ENCODE measurements at regions not wholly inside any gene's neighbourhood (a gene's known extent, or its start where the extent isn't known, plus 50 kb on each side); places are given as distances from the start of the nearest gene placed in this dataset.

DNA sequence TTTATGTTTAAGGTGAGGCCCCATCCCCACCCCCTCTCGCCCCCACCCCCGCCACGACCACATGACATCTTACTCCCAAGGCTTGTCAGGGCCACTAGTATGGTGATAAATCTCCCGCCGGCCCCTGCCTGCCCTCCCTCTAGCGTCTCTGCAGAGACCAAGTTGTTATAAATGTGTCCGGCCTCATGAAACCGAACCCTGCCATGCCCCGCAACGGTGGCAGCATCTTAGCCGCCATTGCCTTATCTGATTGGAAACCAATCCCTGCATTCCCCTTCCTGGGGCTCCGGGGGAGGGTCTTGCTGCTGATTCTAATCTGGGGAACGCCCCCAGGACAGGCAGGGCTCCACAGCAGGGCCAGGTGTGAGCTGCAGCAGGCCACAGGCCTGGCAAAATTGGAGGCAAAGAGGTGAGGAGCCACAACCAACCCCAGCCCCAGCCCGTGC, 352.4 kb downstream of the C16orf95 start:
- Histone ChIP-seq H3K27ac (ENCODE audit: low read depth in 1 of 2, low read length in 2 of 2) (no peak overlapping the region), H3K36me3 (ENCODE audit: control insufficient read depth in 4 of 4, insufficient read depth in 3 of 4, low read depth in 1 of 4, low read length in 3 of 4) (no peaks in the 10 kb centered on the region), H3K4me3 (ENCODE audit: low read depth in 1 of 3, low read length in 3 of 3) (no peak overlapping the region), H3K9ac (ENCODE audit: low read depth in 1 of 2, low read length in 2 of 2) (no peak overlapping the region), H3K9me3 (ENCODE audit: control insufficient read depth in 4 of 4, low read length in 3 of 4) (no peaks in the 10 kb centered on the region), H3K27me3 (ENCODE audit: control insufficient read depth in 4 of 4, insufficient read depth in 4 of 4, low read length in 3 of 4) (peaks cover 0 to 4% (median 0%) of the 10 kb centered on the region in 4 donors), H3K4me1 (ENCODE audit: control insufficient read depth in 4 of 4, insufficient read depth in 4 of 4, low read length in 3 of 4) (no peaks in the 10 kb centered on the region)
- 68% methylated on average over 14 of the region's 14 CpGs for WGBS
- no peak for DNase-seq (ENCODE audit: low spot score)
- TF ChIP-seq JUND (IDR thresholded peaks at IDR 0.05), result no peak
- TF ChIP-seq, protein P1, sequence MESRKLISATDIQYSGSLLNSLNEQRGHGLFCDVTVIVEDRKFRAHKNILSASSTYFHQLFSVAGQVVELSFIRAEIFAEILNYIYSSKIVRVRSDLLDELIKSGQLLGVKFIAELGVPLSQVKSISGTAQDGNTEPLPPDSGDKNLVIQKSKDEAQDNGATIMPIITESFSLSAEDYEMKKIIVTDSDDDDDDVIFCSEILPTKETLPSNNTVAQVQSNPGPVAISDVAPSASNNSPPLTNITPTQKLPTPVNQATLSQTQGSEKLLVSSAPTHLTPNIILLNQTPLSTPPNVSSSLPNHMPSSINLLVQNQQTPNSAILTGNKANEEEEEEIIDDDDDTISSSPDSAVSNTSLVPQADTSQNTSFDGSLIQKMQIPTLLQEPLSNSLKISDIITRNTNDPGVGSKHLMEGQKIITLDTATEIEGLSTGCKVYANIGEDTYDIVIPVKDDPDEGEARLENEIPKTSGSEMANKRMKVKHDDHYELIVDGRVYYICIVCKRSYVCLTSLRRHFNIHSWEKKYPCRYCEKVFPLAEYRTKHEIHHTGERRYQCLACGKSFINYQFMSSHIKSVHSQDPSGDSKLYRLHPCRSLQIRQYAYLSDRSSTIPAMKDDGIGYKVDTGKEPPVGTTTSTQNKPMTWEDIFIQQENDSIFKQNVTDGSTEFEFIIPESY (IDR thresholded peaks at IDR 0.05), result no peak
- no peak for TF ChIP-seq GABPA (IDR thresholded peaks at IDR 0.05 in 1 of 2, conservative IDR thresholded peaks at IDR 0.05 in 1 of 2)
- TF ChIP-seq, protein P2, sequence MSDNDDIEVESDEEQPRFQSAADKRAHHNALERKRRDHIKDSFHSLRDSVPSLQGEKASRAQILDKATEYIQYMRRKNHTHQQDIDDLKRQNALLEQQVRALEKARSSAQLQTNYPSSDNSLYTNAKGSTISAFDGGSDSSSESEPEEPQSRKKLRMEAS (IDR thresholded peaks at IDR 0.05), result no peak
- no peak for TF ChIP-seq YY1 (IDR thresholded peaks at IDR 0.05)
- no peak for TF ChIP-seq RXRA (IDR thresholded peaks at IDR 0.05)
- no peak for TF ChIP-seq NR2F2 (IDR thresholded peaks at IDR 0.05)
- TF ChIP-seq, protein P3, sequence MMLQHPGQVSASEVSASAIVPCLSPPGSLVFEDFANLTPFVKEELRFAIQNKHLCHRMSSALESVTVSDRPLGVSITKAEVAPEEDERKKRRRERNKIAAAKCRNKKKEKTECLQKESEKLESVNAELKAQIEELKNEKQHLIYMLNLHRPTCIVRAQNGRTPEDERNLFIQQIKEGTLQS (IDR thresholded peaks at IDR 0.05), result no peak
- no peak for TF ChIP-seq EGR1 (IDR thresholded peaks at IDR 0.05; ENCODE audit: low read depth in 2 of 2)
- no peak for TF ChIP-seq FOXA2 (IDR thresholded peaks at IDR 0.05)
- TF ChIP-seq, protein P4, sequence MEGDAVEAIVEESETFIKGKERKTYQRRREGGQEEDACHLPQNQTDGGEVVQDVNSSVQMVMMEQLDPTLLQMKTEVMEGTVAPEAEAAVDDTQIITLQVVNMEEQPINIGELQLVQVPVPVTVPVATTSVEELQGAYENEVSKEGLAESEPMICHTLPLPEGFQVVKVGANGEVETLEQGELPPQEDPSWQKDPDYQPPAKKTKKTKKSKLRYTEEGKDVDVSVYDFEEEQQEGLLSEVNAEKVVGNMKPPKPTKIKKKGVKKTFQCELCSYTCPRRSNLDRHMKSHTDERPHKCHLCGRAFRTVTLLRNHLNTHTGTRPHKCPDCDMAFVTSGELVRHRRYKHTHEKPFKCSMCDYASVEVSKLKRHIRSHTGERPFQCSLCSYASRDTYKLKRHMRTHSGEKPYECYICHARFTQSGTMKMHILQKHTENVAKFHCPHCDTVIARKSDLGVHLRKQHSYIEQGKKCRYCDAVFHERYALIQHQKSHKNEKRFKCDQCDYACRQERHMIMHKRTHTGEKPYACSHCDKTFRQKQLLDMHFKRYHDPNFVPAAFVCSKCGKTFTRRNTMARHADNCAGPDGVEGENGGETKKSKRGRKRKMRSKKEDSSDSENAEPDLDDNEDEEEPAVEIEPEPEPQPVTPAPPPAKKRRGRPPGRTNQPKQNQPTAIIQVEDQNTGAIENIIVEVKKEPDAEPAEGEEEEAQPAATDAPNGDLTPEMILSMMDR (IDR thresholded peaks at IDR 0.05; ENCODE audit: low read depth, low read length, missing input control), result no peak
- no peak for TF ChIP-seq HNF4G (IDR thresholded peaks at IDR 0.05)
- TF ChIP-seq RAD21 (IDR thresholded peaks at IDR 0.05), result no peak
- no peak for TF ChIP-seq FOXA1 (IDR thresholded peaks at IDR 0.05)

DNA sequence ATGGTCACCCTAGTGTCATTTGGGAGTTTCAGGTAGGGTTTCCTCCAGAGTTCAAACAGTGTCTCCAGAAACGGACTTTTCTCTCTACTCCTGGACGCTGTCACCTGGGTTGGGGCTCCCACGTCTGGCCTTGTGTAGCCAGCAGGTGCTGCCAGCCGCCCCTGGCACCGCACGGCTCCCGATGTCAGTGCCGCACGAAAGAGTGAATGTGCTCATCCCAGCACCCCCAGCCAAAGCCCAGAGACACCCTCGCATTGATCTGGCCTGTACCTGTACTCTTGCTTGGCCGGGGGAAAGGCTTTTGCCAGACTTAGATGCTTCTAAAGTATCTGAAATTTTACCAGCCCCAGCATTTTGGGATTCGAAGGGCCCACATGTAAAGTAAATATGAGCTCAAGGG, 351.9 kb downstream of the C16orf95 start:
- DNase-seq (ENCODE audit: low spot score), result no peak
- H3K27me3 ChIP-seq (ENCODE audit: control insufficient read depth in 4 of 4, insufficient read depth in 4 of 4, low read length in 3 of 4), result peaks cover 0 to 2% (median 0%) of the 10 kb centered on the region in 4 donors

More for the DNA sequence above, 351.9 kb downstream of the C16orf95 start:
- H3K27ac ChIP-seq (ENCODE audit: low read depth in 1 of 2, low read length in 2 of 2), result no peak overlapping the region
- H3K36me3 ChIP-seq (ENCODE audit: control insufficient read depth in 4 of 4, insufficient read depth in 3 of 4, low read depth in 1 of 4, low read length in 3 of 4), result no peaks in the 10 kb centered on the region
- H3K4me3 ChIP-seq (ENCODE audit: low read depth in 1 of 3, low read length in 3 of 3), result no peak overlapping the region
- H3K9ac ChIP-seq (ENCODE audit: low read depth in 1 of 2, low read length in 2 of 2), result no peak overlapping the region
- H3K9me3 ChIP-seq (ENCODE audit: control insufficient read depth in 4 of 4, low read length in 3 of 4), result no peaks in the 10 kb centered on the region
- H3K4me1 ChIP-seq (ENCODE audit: control insufficient read depth in 4 of 4, insufficient read depth in 4 of 4, low read length in 3 of 4), result no peaks in the 10 kb centered on the region
- TF ChIP-seq RXRA (IDR thresholded peaks at IDR 0.05), result no peak
- TF ChIP-seq, protein P2 (IDR thresholded peaks at IDR 0.05), result no peak
- TF ChIP-seq JUND (IDR thresholded peaks at IDR 0.05), result no peak
- no peak for TF ChIP-seq HNF4A (conservative IDR thresholded peaks at IDR 0.05)
- no peak for TF ChIP-seq TAF1 (conservative IDR thresholded peaks at IDR 0.05)
- TF ChIP-seq, protein P3 (IDR thresholded peaks at IDR 0.05), result no peak
- no peak for TF ChIP-seq FOXA1 (IDR thresholded peaks at IDR 0.05)
- no peak for TF ChIP-seq RAD21 (IDR thresholded peaks at IDR 0.05)
- no peak for TF ChIP-seq GABPA (IDR thresholded peaks at IDR 0.05 in 1 of 2, conservative IDR thresholded peaks at IDR 0.05 in 1 of 2)
- no peak for TF ChIP-seq HNF4G (IDR thresholded peaks at IDR 0.05)
- 84% methylated on average over 12 of the region's 12 CpGs for WGBS

Data from liver (tissue), 8 donors.